ENCODE measurements at regions not wholly inside any gene's neighbourhood (a gene's known extent, or its start where the extent isn't known, plus 50 kb on each side); places are given as distances from the start of the nearest gene placed in this dataset.

- no peak for DNase-seq (ENCODE audit: low read depth)
- TF ChIP-seq MAX (IDR thresholded peaks at IDR 0.05; ENCODE audit: low read depth, low read length) (no peak), CTCF (IDR thresholded peaks at IDR 0.05; ENCODE audit: low read depth, low read length) (no peak), MYC (IDR thresholded peaks at IDR 0.05; ENCODE audit: low read depth, low read length) (no peak), POLR2A (IDR thresholded peaks at IDR 0.05; ENCODE audit: extremely low read depth, insufficient read length) (no peak)
- H3K4me3 ChIP-seq (ENCODE audit: low read depth, low read length) = no peak overlapping the region
Observed at GRCh38 chr11:76282172-76282571, 75.9 kb upstream of the WNT11 start.

DNA sequence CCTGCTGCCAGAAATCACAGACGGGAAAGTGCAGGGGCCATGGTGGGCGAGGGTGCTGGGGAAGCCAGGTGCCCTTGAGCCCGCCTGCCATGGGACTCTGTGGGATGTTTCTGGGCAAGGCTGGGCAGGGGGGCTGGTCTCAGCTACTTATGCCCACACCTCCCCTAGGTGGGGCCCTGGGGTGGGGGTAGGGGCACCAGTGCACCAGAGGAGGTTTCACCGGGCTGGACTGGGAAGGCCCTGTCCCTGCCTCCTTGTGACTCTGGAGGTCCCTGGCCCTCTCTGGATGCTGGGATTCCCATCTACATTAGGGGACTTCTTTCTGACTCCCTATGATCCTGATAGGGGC is 75.2 kb upstream of the WNT11 start:
- TF ChIP-seq MYC (IDR thresholded peaks at IDR 0.05; ENCODE audit: low read depth, low read length) (no peak), MAX (IDR thresholded peaks at IDR 0.05; ENCODE audit: low read depth, low read length) (no peak), CTCF (IDR thresholded peaks at IDR 0.05; ENCODE audit: low read depth, low read length) (no peak), POLR2A (IDR thresholded peaks at IDR 0.05; ENCODE audit: extremely low read depth, insufficient read length) (no peak)
- DNase-seq (ENCODE audit: low read depth) = no peak
- H3K4me3 ChIP-seq (ENCODE audit: low read depth, low read length) = no peak overlapping the region

- TF ChIP-seq CTCF (IDR thresholded peaks at IDR 0.05; ENCODE audit: low read depth, low read length) (no peak), MAX (IDR thresholded peaks at IDR 0.05; ENCODE audit: low read depth, low read length) (no peak), MYC (IDR thresholded peaks at IDR 0.05; ENCODE audit: low read depth, low read length) (no peak), POLR2A (IDR thresholded peaks at IDR 0.05; ENCODE audit: extremely low read depth, insufficient read length) (no peak)
- H3K4me3 ChIP-seq (ENCODE audit: low read depth, low read length) = no peak overlapping the region
- no peak for DNase-seq (ENCODE audit: low read depth)
Observed at GRCh38 chr11:76280882-76281557, 74.7 kb upstream of the WNT11 start.

DNA sequence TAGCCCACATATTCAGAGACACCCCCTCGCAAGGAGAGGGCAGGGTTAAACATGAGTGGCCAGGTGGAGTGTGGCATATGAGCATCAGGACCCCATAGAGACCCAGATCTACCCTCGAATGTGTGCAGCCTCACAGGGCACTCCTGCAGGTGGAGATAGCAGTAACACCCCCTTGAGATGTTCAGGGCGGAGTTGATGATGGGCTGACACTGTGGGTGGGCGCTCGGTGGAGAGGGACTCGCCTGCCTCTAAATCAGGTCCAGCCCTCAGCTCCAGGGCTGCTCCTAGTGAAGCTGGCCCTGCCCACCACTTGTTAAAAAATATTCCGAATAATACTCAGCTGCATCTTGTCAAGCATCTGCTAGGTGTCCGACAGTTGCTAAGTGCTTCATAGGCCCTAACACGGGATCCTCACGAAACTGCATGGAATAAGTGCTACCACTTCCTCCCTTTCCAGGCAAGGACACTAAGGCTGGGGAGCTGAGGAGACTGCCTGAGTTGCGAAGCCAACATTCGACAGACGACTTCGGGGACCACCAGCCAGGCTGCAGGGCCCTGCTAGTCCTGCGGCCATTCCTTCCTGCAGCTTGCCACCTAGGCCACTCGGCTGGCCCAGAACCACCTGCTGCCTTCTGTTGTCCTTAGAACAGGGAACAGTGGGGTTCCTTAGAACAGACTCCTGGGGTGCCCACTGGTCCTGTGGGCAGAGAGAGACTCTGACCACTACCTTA is 74.0 kb upstream of the WNT11 start:
- no peak overlapping the region for H3K4me3 ChIP-seq (ENCODE audit: low read depth, low read length)
- DNase-seq (ENCODE audit: low read depth) = no peak
- TF ChIP-seq MAX (IDR thresholded peaks at IDR 0.05; ENCODE audit: low read depth, low read length) = no peak

- no peak for TF ChIP-seq MAX (IDR thresholded peaks at IDR 0.05; ENCODE audit: low read depth, low read length)
- TF ChIP-seq MYC (IDR thresholded peaks at IDR 0.05; ENCODE audit: low read depth, low read length) = no peak
- TF ChIP-seq POLR2A (IDR thresholded peaks at IDR 0.05; ENCODE audit: extremely low read depth, insufficient read length) = no peak
- no peak for DNase-seq (ENCODE audit: low read depth)
- no peak overlapping the region for H3K4me3 ChIP-seq (ENCODE audit: low read depth, low read length)
Observed at GRCh38 chr11:76279646-76280045, 73.3 kb upstream of the WNT11 start.

GRCh38 chr11:76279038-76279437 is 72.7 kb upstream of the WNT11 start:
- TF ChIP-seq CTCF (IDR thresholded peaks at IDR 0.05; ENCODE audit: low read depth, low read length) (no peak), POLR2A (IDR thresholded peaks at IDR 0.05; ENCODE audit: extremely low read depth, insufficient read length) (no peak), MYC (IDR thresholded peaks at IDR 0.05; ENCODE audit: low read depth, low read length) (no peak), MAX (IDR thresholded peaks at IDR 0.05; ENCODE audit: low read depth, low read length) (no peak)
- H3K4me3 ChIP-seq (ENCODE audit: low read depth, low read length) = no peak overlapping the region
- no peak for DNase-seq (ENCODE audit: low read depth)
